ENCODE measurements at regions not wholly inside any gene's neighbourhood (a gene's known extent, or its start where the extent isn't known, plus 50 kb on each side); places are given as distances from the start of the nearest gene placed in this dataset.
"Not testable (repeated sequence)": the region's sequence is repeated elsewhere in the genome, so short reads cannot be mapped to it uniquely, and the experiment has no call there.

DNA sequence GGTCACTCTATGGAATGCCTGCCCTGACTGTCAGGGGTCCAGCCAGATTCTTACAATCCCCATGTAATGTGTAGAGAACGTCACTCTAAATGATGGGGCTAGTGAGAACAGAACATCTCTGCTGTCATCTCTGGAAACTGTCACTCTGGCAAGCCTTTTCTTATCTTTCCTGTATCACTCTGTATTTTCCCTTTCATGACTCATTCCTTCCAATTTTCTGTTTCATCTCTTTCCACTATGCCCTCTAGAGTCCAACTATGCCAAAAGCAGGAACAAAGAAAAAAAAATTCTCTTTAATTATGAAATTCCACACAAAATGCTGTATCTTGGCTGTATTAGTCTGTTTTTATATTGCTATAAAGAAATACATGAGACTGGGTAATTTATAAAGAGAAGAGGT lies 608.8 kb downstream of the ADCYAP1 start:
- Histone ChIP-seq H3K36me3 (no peaks in the 10 kb centered on the region), H3K27me3 (no peaks in the 10 kb centered on the region), H3K27ac (no peak overlapping the region), H3K4me1 (no peaks in the 10 kb centered on the region), H3K4me3 (no peak overlapping the region), H3K9me3 (no peaks in the 10 kb centered on the region)
- no peak for DNase-seq (ENCODE audit: low spot score in 2 of 2)
- TF ChIP-seq CTCF (IDR thresholded peaks at IDR 0.05) (no peak), POLR2AphosphoS5 (IDR thresholded peaks at IDR 0.05) (no peak), POLR2A (IDR thresholded peaks at IDR 0.05) (no peak)
- intact Hi-C loops (cut with DNase I; ENCODE audit: low total_unique reads) = no loop called here

GRCh38 chr18:1521588-1522248 lies 617.0 kb downstream of the ADCYAP1 start:
- H3K27me3 ChIP-seq; H3K36me3 ChIP-seq; intact Hi-C loops (cut with DNase I; ENCODE audit: low total_unique reads): not testable (repeated sequence)

DNA sequence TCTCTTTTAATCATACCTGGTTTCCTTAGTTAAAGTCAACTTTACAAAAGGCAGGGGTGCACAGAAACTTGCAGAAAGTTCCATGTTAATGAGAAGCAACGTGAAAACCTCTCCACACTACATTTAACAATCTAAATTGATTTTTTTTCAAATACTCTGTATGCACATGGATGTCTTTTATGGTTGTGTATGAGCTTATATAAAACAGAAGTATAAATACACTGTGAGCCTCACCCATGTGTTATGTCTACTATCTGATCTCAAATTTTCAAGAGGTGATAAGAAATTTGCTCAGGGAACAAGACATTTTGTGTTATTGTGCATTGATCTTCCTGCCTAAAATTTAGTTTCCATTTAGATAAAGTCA lies 617.6 kb downstream of the ADCYAP1 start:
- DNase-seq (ENCODE audit: low spot score in 2 of 2) = no peak
- H3K4me1 ChIP-seq = no peaks in the 10 kb centered on the region
- H3K36me3 ChIP-seq = no peaks in the 10 kb centered on the region
- TF ChIP-seq POLR2A (IDR thresholded peaks at IDR 0.05) = no peak
- no peak for TF ChIP-seq POLR2AphosphoS5 (IDR thresholded peaks at IDR 0.05)
- TF ChIP-seq CTCF (IDR thresholded peaks at IDR 0.05) = no peak
- no peaks in the 10 kb centered on the region for H3K27me3 ChIP-seq
- H3K9me3 ChIP-seq = no peaks in the 10 kb centered on the region
- no peak overlapping the region for H3K4me3 ChIP-seq
- intact Hi-C loops (cut with DNase I; ENCODE audit: low total_unique reads) = no loop called here
- no peak overlapping the region for H3K27ac ChIP-seq

More at GRCh38 chr18:1521588-1522248, 617.0 kb downstream of the ADCYAP1 start:
- DNase-seq (ENCODE audit: low spot score in 2 of 2); H3K4me1 ChIP-seq; H3K27ac ChIP-seq; H3K9me3 ChIP-seq; H3K4me3 ChIP-seq: not testable (repeated sequence)

- intact Hi-C loops (cut with DNase I; ENCODE audit: low total_unique reads) = no loop called here
- no peaks in the 10 kb centered on the region for H3K4me1 ChIP-seq
- no peak overlapping the region for H3K27ac ChIP-seq
- H3K27me3 ChIP-seq = no peaks in the 10 kb centered on the region
- TF ChIP-seq POLR2A (IDR thresholded peaks at IDR 0.05) (no peak), POLR2AphosphoS5 (IDR thresholded peaks at IDR 0.05) (no peak)
- no peaks in the 10 kb centered on the region for H3K9me3 ChIP-seq
- no peak overlapping the region for H3K4me3 ChIP-seq
- DNase-seq (ENCODE audit: low spot score in 2 of 2) = no peak
- no peaks in the 10 kb centered on the region for H3K36me3 ChIP-seq
These were observed 622.3 kb downstream of the ADCYAP1 start for GRCh38 chr18:1526991-1527390.

GRCh38 chr18:1527805-1528204 lies 623.1 kb downstream of the ADCYAP1 start:
- no peaks in the 10 kb centered on the region for H3K36me3 ChIP-seq
- intact Hi-C loops (cut with DNase I; ENCODE audit: low total_unique reads) = no loop called here
- DNase-seq (ENCODE audit: low spot score in 2 of 2) = no peak
- H3K4me3 ChIP-seq = no peak overlapping the region
- no peak overlapping the region for H3K27ac ChIP-seq
- no peaks in the 10 kb centered on the region for H3K27me3 ChIP-seq
- H3K4me1 ChIP-seq = no peaks in the 10 kb centered on the region
- no peaks in the 10 kb centered on the region for H3K9me3 ChIP-seq
- no peak for TF ChIP-seq POLR2AphosphoS5 (IDR thresholded peaks at IDR 0.05)
- TF ChIP-seq CTCF (IDR thresholded peaks at IDR 0.05) = no peak
- TF ChIP-seq POLR2A (IDR thresholded peaks at IDR 0.05) = no peak

- Histone ChIP-seq H3K4me3 (no peak overlapping the region), H3K27ac (no peak overlapping the region), H3K36me3 (no peaks in the 10 kb centered on the region), H3K27me3 (no peaks in the 10 kb centered on the region), H3K9me3 (no peaks in the 10 kb centered on the region), H3K4me1 (no peaks in the 10 kb centered on the region)
- intact Hi-C loops (cut with DNase I; ENCODE audit: low total_unique reads) = no loop called here
- no peak for DNase-seq (ENCODE audit: low spot score in 2 of 2)
- TF ChIP-seq POLR2A (IDR thresholded peaks at IDR 0.05) (no peak), CTCF (IDR thresholded peaks at IDR 0.05) (no peak), POLR2AphosphoS5 (IDR thresholded peaks at IDR 0.05) (no peak)
These were observed 623.8 kb downstream of the ADCYAP1 start for GRCh38 chr18:1528447-1528846.

Data from breast epithelium (tissue), 4 donors.